ENCODE measurements at regions not wholly inside any gene's neighbourhood (a gene's known extent, or its start where the extent isn't known, plus 50 kb on each side); places are given as distances from the start of the nearest gene placed in this dataset.

DNA sequence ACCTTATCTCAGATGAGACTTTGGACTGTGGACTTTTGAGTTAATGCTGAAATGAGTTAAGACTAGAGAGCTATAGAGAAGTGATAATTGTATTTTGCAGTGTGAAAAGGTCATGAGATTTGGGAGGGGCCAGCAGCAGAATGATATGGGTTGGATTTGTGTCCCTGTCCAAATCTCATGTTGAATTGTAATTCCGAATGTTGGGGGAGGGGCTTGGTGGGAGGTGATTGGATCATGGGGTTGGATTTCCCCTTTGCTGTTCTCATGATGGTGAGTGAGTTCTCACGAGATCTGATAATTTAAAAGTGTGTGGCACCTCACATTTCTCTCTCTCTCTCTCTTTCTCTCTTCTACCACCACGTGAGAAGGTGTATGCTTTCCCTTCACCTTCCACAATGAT is 777.8 kb upstream of the LUZP2 start:
- no peak for DNase-seq
- H3K4me3 ChIP-seq, result no peak overlapping the region
- no peak overlapping the region for H3K27ac ChIP-seq
- H3K27me3 ChIP-seq, result no peaks in the 10 kb centered on the region
- H3K9me3 ChIP-seq, result peaks cover 0 to 5% (median 0%) of the 10 kb centered on the region in 12 donors
- intact Hi-C loops (cut with DNase I), result loop anchor here in 1 of 10 donors (5.0 kb wide), 1 partner anchor 52 kb away; no protein-coding TSS in a partner anchor
- TF ChIP-seq, protein P1, sequence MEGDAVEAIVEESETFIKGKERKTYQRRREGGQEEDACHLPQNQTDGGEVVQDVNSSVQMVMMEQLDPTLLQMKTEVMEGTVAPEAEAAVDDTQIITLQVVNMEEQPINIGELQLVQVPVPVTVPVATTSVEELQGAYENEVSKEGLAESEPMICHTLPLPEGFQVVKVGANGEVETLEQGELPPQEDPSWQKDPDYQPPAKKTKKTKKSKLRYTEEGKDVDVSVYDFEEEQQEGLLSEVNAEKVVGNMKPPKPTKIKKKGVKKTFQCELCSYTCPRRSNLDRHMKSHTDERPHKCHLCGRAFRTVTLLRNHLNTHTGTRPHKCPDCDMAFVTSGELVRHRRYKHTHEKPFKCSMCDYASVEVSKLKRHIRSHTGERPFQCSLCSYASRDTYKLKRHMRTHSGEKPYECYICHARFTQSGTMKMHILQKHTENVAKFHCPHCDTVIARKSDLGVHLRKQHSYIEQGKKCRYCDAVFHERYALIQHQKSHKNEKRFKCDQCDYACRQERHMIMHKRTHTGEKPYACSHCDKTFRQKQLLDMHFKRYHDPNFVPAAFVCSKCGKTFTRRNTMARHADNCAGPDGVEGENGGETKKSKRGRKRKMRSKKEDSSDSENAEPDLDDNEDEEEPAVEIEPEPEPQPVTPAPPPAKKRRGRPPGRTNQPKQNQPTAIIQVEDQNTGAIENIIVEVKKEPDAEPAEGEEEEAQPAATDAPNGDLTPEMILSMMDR (IDR thresholded peaks at IDR 0.05), result no peak
- TF ChIP-seq POLR2A (IDR thresholded peaks at IDR 0.05), result no peak
- ATAC-seq, result no peak
- H3K4me1 ChIP-seq, result no peaks in the 10 kb centered on the region
- no peaks in the 10 kb centered on the region for H3K36me3 ChIP-seq
- WGBS, 4 donors, result 65 to 83% (median 72%) methylated on average over 3 of the region's 3 CpGs

- Histone ChIP-seq H3K4me1 (no peaks in the 10 kb centered on the region), H3K27ac (no peak overlapping the region), H3K36me3 (no peaks in the 10 kb centered on the region), H3K4me3 (no peak overlapping the region), H3K27me3 (no peaks in the 10 kb centered on the region), H3K9me3 (no peaks in the 10 kb centered on the region)
- no peak for TF ChIP-seq POLR2A (IDR thresholded peaks at IDR 0.05)
- TF ChIP-seq, protein P1 (IDR thresholded peaks at IDR 0.05), result no peak
- 81 to 94% (median 88%) methylated on average over 1 of the region's 1 CpG for WGBS, 4 donors
- no peak for ATAC-seq
- intact Hi-C loops (cut with DNase I), result loop anchor here in 1 of 10 donors (10.0 kb wide), 1 partner anchor 831 kb away; no protein-coding TSS in a partner anchor
- no peak for DNase-seq
Observed at GRCh38 chr11:23723861-23724260, 773.0 kb upstream of the LUZP2 start.

DNA sequence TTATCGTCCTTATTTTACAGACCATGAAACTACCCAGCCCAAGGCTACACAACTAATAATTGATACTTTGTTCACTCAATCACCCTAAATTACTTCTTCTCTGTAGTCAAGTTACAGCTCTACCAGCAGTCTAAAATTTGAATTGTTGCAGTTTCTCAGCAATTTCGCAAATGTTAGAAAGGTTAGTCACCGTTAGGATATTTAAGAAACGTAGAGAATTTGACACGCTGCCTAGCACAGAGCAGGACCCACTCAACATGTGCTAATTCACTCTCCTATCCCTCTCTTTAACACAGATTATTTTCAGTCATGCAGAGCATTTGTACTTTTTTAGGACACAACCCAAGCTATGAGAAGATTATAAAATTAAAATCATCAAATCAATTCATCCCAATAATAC is 771.1 kb upstream of the LUZP2 start:
- intact Hi-C loops (cut with DNase I), result loop anchor here in 1 of 10 donors (10.0 kb wide), 1 partner anchor 829 kb away; no protein-coding TSS in a partner anchor
- Histone ChIP-seq H3K27ac (no peak overlapping the region), H3K36me3 (no peaks in the 10 kb centered on the region), H3K4me1 (no peaks in the 10 kb centered on the region), H3K27me3 (no peaks in the 10 kb centered on the region), H3K4me3 (no peak overlapping the region), H3K9me3 (peaks cover 0 to 4% (median 0%) of the 10 kb centered on the region in 12 donors)
- ATAC-seq (no peak), DNase-seq (no peak)
- 83 to 91% (median 85%) methylated on average over 5 of the region's 5 CpGs for WGBS, 4 donors
- no peak for TF ChIP-seq POLR2A (IDR thresholded peaks at IDR 0.05)
- TF ChIP-seq, protein P1 (IDR thresholded peaks at IDR 0.05), result no peak

DNA sequence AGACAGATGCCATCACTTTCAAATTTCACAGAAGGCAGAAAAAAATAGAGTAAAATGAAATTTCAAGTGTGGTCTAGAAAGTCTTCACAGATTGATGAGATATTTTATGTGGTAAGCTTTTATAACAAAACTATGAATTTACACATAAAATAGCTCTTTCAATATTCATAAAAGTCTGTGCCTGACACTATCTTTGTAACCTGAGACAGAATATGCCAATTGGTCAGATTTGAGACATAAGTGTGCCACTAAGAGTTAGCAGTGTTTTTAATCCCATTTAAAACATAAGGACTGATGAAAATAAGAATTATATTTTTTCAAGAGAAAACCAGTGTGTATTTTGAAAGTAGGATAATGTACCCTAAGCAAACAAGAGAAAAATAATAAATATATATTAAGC is 769.5 kb upstream of the LUZP2 start:
- no peak for ATAC-seq

More for the DNA sequence above, 769.5 kb upstream of the LUZP2 start:
- no peaks in the 10 kb centered on the region for H3K4me1 ChIP-seq
- H3K9me3 ChIP-seq, result peaks cover 0 to 6% (median 0%) of the 10 kb centered on the region in 12 donors
- TF ChIP-seq POLR2A (IDR thresholded peaks at IDR 0.05), result no peak
- TF ChIP-seq, protein P1 (IDR thresholded peaks at IDR 0.05), result no peak
- no peak for DNase-seq
- H3K27me3 ChIP-seq, result no peaks in the 10 kb centered on the region
- H3K36me3 ChIP-seq, result no peaks in the 10 kb centered on the region
- no peak overlapping the region for H3K27ac ChIP-seq
- intact Hi-C loops (cut with DNase I), result loop anchor here in 1 of 10 donors (10.0 kb wide), 1 partner anchor 827 kb away; no protein-coding TSS in a partner anchor
- no peak overlapping the region for H3K4me3 ChIP-seq
